ENCODE measurements at regions not wholly inside any gene's neighbourhood (a gene's known extent, or its start where the extent isn't known, plus 50 kb on each side); places are given as distances from the start of the nearest gene placed in this dataset.

- Histone ChIP-seq H3K9me3 (ENCODE audit: control insufficient read depth, insufficient read depth, low read depth, low read length) (no peaks in the 10 kb centered on the region), H3K27ac (ENCODE audit: low read length) (no peak overlapping the region), H3K4me1 (ENCODE audit: control insufficient read depth, insufficient read depth, low read length) (peaks cover 24% of the 10 kb centered on the region), H3K36me3 (ENCODE audit: control insufficient read depth, insufficient read depth, low read length) (no peaks in the 10 kb centered on the region), H3K27me3 (ENCODE audit: control insufficient read depth, insufficient read depth, low read length) (no peaks in the 10 kb centered on the region), H3K4me3 (ENCODE audit: low read depth in 2 of 2, low read length in 2 of 2) (no peak overlapping the region)
- ChIA-PET POLR2A (no interaction called here), CTCF (no interaction called here)
- in situ Hi-C loops (cut with HindIII; ENCODE audit: low pct_unique_long_range_greater_than_20kb, low sequenced_read_pairs) (no loop called here), intact Hi-C loops (cut with micrococcal nuclease; ENCODE audit: unreplicated experiment) (no loop called here)
- TF ChIP-seq POLR2AphosphoS5 (IDR thresholded peaks at IDR 0.05; ENCODE audit: low read depth, low read length) = no peak
- no peak for TF ChIP-seq REST (IDR thresholded peaks at IDR 0.05; ENCODE audit: insufficient read depth in 1 of 2, low read depth in 2 of 2, low read length in 1 of 2)
- TF ChIP-seq TCF7L2 (IDR thresholded peaks at IDR 0.05; ENCODE audit: low read depth, low read length) = no peak
- TF ChIP-seq CTCF (IDR thresholded peaks at IDR 0.05) = no peak
- no peak for TF ChIP-seq SIN3A (IDR thresholded peaks at IDR 0.05; ENCODE audit: borderline replicate concordance, insufficient read depth, low read depth, low read length)
- ATAC-seq (no peak), DNase-seq (ENCODE audit: low read depth, low spot score) (no peak)
- no TSS peak for BruUV-seq (replicated peaks)
Observed at GRCh38 chr2:176582176-176582575, 312.9 kb downstream of the MTX2 start.

- H3K9me3 ChIP-seq (ENCODE audit: control insufficient read depth, insufficient read depth, low read depth, low read length) = no peaks in the 10 kb centered on the region
- ChIA-PET POLR2A (no interaction called here), CTCF (interaction anchor here (1.3 kb wide), 1 partner anchor 55 kb away, joined by 11 read pairs; no protein-coding TSS in a partner anchor)
- in situ Hi-C loops (cut with HindIII; ENCODE audit: low pct_unique_long_range_greater_than_20kb, low sequenced_read_pairs) = no loop called here
- H3K4me1 ChIP-seq (ENCODE audit: control insufficient read depth, insufficient read depth, low read length) = peaks cover 24% of the 10 kb centered on the region
- ATAC-seq (peak; percentile 98), DNase-seq (ENCODE audit: low read depth, low spot score) (peak; percentile 50)
- H3K27me3 ChIP-seq (ENCODE audit: control insufficient read depth, insufficient read depth, low read length) = no peaks in the 10 kb centered on the region
- intact Hi-C loops (cut with micrococcal nuclease; ENCODE audit: unreplicated experiment) = no loop called here
- TF ChIP-seq POLR2AphosphoS5 (IDR thresholded peaks at IDR 0.05; ENCODE audit: low read depth, low read length) = no peak; the same call in 1 of the 2 replicates
- no peak for TF ChIP-seq SIN3A (IDR thresholded peaks at IDR 0.05; ENCODE audit: borderline replicate concordance, insufficient read depth, low read depth, low read length)
- TF ChIP-seq TCF7L2 (IDR thresholded peaks at IDR 0.05; ENCODE audit: low read depth, low read length) = no peak
- no peak for TF ChIP-seq CTCF (IDR thresholded peaks at IDR 0.05)
- no peak for TF ChIP-seq REST (IDR thresholded peaks at IDR 0.05; ENCODE audit: insufficient read depth in 1 of 2, low read depth in 2 of 2, low read length in 1 of 2)
- BruUV-seq (replicated peaks) = no TSS peak
- H3K36me3 ChIP-seq (ENCODE audit: control insufficient read depth, insufficient read depth, low read length) = no peaks in the 10 kb centered on the region
- H3K27ac ChIP-seq (ENCODE audit: low read length) = peak overlapping the region; percentile 49; the same call in 1 of the 2 replicates
- H3K4me3 ChIP-seq (ENCODE audit: low read depth in 2 of 2, low read length in 2 of 2) = peak overlapping the region in 1 of 2 experiments; percentile 11; a peak in 1 of 4 replicates
Observed at GRCh38 chr2:176582990-176583481, 313.8 kb downstream of the MTX2 start.
